OCI-LY7 (cell line): ENCODE measurements at regions not wholly inside any gene's neighbourhood (a gene's known extent, or its start where the extent isn't known, plus 50 kb on each side); places are given as distances from the start of the nearest gene placed in this dataset.

Source experiments
- BruUV-seq: library from RNA; stranded (reverse); fragments of 400-500 nt; replicated peaks from 2 replicates; lab custom pipeline; 2021; lab: Mats Ljungman, UMichigan
- CTCF ChIA-PET: fragments of 300-600 bp; sonication (Branson Sonifier 250); formaldehyde crosslinking; loops from one replicate; lab custom pipeline; 2022; ENCODE audit warnings: antibody characterized with exemption; ENCODE audit not compliant: unreplicated experiment; lab: Charles Lee
- POLR2A ChIA-PET: fragments of 300-600 bp; sonication (Branson Sonifier 250); formaldehyde crosslinking; loops from one replicate; lab custom pipeline; 2022; ENCODE audit warnings: antibody characterized with exemption; lab: Charles Lee
- DNase-seq: peaks from one replicate; pipeline ENCODE4 v3.0.0-alpha.2; 2015; ENCODE audit warnings: low spot score
- H2AFZ ChIP-seq: fragments of 200-600 bp; sonication (generic), shearing (Covaris generic); 2 replicates; pipeline ENCODE4 v1.6.1; 2014; ENCODE audit warnings: mild to moderate bottlenecking, antibody characterized with exemption, low read length, moderate library complexity
- H3K27ac ChIP-seq: fragments of 200-600 bp; sonication (generic); 2 replicates; pipeline ENCODE4 v1.5.1; 2014; ENCODE audit warnings: mixed run types, low read depth, mild to moderate bottlenecking, moderate library complexity, low read length, inconsistent platforms; ENCODE audit not compliant: poor library complexity, severe bottlenecking
- H3K36me3 ChIP-seq: fragments of 200-600 bp; sonication (generic); 2 replicates; pipeline ENCODE4 v1.6.1; 2014; ENCODE audit warnings: mild to moderate bottlenecking, antibody characterized with exemption, low read length, moderate library complexity, mixed read lengths; ENCODE audit not compliant: insufficient read depth
- H3K4me1 ChIP-seq: fragments of 200-600 bp; sonication (generic); 2 replicates; pipeline ENCODE4 v1.5.1; 2014; ENCODE audit warnings: mild to moderate bottlenecking, low read length; ENCODE audit not compliant: insufficient read depth, poor library complexity, severe bottlenecking
- H3K4me2 ChIP-seq: fragments of 200-600 bp; sonication (generic); 2 replicates; pipeline ENCODE4 v1.6.1; 2014; ENCODE audit warnings: mild to moderate bottlenecking, low read length
- H3K4me3 ChIP-seq: fragments of 200-600 bp; sonication (generic); 2 replicates; pipeline ENCODE4 v1.5.1; 2014; ENCODE audit warnings: mild to moderate bottlenecking, low read depth, low read length; ENCODE audit not compliant: poor library complexity, severe bottlenecking
- H3K79me2 ChIP-seq: fragments of 200-600 bp; sonication (generic); 2 replicates; pipeline ENCODE4 v1.6.1; 2016; ENCODE audit warnings: low read depth, mild to moderate bottlenecking, low read length, moderate library complexity, mixed read lengths; ENCODE audit not compliant: insufficient read depth
- H3K9me2 ChIP-seq: fragments of 200-600 bp; sonication (generic); 2 replicates; pipeline ENCODE4 v1.6.1; 2016; ENCODE audit warnings: mild to moderate bottlenecking, low read length, mixed read lengths; ENCODE audit not compliant: insufficient read depth
- H3K9me3 ChIP-seq: fragments of 200-600 bp; sonication (generic); 2 replicates; pipeline ENCODE4 v1.6.1; 2014; ENCODE audit warnings: mild to moderate bottlenecking, mixed run types, low read length, mixed read lengths
- H4K20me1 ChIP-seq: fragments of 200-600 bp; sonication (generic); 2 replicates; pipeline ENCODE4 v1.6.1; 2014; ENCODE audit warnings: mild to moderate bottlenecking, antibody characterized with exemption, low read length, moderate library complexity, mixed read lengths; ENCODE audit not compliant: insufficient read depth
- EZH2phosphoT487 ChIP-seq: fragments of 200-600 bp; sonication (generic); IDR thresholded peaks from 2 replicates; pipeline ENCODE4 v1.6.1; 2018; ENCODE audit warnings: low read depth, borderline replicate concordance, mild to moderate bottlenecking, mixed run types, antibody characterized with exemption, low read length, moderate library complexity, mixed read lengths
- intact Hi-C: fragments of 100-400 bp; cut with micrococcal nuclease; formaldehyde crosslinking; loops from one replicate; pipeline ENCODE4 v1.10.0; 2022; ENCODE audit not compliant: unreplicated experiment
- TF ChIP-seq, protein P1 (sequence below): fragments of 200-600 bp; sonication (generic); conservative IDR thresholded peaks from 2 replicates; pipeline ENCODE4 v1.5.1; 2014; ENCODE audit warnings: mild to moderate bottlenecking, antibody characterized with exemption, low read length, moderate library complexity, mixed read lengths

DNA sequence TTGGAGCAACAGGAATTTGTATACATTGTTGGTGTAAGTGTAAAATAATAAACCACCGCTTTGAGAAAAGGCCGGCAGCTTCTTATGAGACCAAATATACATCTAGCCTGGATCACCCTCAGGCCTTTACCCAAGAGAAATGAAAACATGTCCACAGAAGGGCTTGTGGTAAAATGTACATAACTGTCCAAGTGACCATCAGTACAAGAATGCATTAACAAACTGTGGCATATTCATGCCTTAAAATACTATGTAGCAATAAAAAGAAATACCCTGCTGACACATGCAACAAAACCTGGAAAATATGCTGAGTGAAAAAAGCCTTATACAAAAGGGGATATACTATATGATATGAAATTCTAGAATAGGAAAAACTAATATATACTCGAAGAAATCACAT, 311.9 kb upstream of the TRPC7 start:
- Histone ChIP-seq H4K20me1 (no peaks in the 10 kb centered on the region), H3K9me2 (no peaks in the 10 kb centered on the region), H3K4me1 (no peaks in the 10 kb centered on the region), H3K4me2 (no peak overlapping the region), H2AFZ (no peak overlapping the region), H3K79me2 (no peaks in the 10 kb centered on the region), H3K9me3 (peaks cover 12% of the 10 kb centered on the region; the same call in 1 of the 2 replicates), H3K4me3 (no peak overlapping the region), H3K27ac (no peak overlapping the region), H3K36me3 (no peaks in the 10 kb centered on the region)
- ChIA-PET CTCF (no interaction called here), POLR2A (interaction anchor here (0.6 kb wide), 1 partner anchor 50 kb away, joined by 3 read pairs; no protein-coding TSS in a partner anchor)
- no TSS peak for BruUV-seq
- no peak for DNase-seq
- TF ChIP-seq, protein P1, sequence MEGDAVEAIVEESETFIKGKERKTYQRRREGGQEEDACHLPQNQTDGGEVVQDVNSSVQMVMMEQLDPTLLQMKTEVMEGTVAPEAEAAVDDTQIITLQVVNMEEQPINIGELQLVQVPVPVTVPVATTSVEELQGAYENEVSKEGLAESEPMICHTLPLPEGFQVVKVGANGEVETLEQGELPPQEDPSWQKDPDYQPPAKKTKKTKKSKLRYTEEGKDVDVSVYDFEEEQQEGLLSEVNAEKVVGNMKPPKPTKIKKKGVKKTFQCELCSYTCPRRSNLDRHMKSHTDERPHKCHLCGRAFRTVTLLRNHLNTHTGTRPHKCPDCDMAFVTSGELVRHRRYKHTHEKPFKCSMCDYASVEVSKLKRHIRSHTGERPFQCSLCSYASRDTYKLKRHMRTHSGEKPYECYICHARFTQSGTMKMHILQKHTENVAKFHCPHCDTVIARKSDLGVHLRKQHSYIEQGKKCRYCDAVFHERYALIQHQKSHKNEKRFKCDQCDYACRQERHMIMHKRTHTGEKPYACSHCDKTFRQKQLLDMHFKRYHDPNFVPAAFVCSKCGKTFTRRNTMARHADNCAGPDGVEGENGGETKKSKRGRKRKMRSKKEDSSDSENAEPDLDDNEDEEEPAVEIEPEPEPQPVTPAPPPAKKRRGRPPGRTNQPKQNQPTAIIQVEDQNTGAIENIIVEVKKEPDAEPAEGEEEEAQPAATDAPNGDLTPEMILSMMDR = no peak
- TF ChIP-seq EZH2phosphoT487 = no peak
- intact Hi-C loops = no loop called here

DNA sequence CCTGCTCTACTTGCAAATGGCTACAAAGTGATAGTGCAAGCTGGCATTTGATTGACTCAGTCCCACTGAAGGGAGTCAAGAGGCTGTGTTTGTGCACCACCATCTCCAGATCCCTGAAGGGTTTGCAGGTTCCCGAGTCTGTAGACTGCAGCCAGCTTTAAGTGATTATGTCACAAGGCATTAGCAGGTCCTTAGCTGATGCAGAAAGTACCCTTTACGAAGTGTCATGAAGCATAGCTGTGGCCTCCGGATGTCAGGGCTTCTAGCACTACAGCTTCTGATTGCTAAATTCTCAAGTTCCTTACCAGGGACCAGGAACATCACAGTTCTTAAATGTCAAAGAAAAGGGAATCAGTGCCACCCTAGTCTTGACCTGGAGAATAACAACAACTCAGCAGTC, 311.3 kb upstream of the TRPC7 start:
- TF ChIP-seq, protein P1 = no peak
- TF ChIP-seq EZH2phosphoT487 = no peak
- intact Hi-C loops = no loop called here
- CTCF ChIA-PET = no interaction called here
- no peaks in the 10 kb centered on the region for H3K4me1 ChIP-seq
- peaks cover 12% of the 10 kb centered on the region; the same call in 1 of the 2 replicates for H3K9me3 ChIP-seq
- no TSS peak for BruUV-seq
- H2AFZ ChIP-seq = no peak overlapping the region
- no peak overlapping the region for H3K4me3 ChIP-seq
- H3K4me2 ChIP-seq = no peak overlapping the region
- POLR2A ChIA-PET = no interaction called here
- H3K79me2 ChIP-seq = no peaks in the 10 kb centered on the region
- no peaks in the 10 kb centered on the region for H4K20me1 ChIP-seq
- no peak overlapping the region for H3K27ac ChIP-seq
- H3K9me2 ChIP-seq = no peaks in the 10 kb centered on the region
- H3K36me3 ChIP-seq = no peaks in the 10 kb centered on the region
- DNase-seq = no peak

DNA sequence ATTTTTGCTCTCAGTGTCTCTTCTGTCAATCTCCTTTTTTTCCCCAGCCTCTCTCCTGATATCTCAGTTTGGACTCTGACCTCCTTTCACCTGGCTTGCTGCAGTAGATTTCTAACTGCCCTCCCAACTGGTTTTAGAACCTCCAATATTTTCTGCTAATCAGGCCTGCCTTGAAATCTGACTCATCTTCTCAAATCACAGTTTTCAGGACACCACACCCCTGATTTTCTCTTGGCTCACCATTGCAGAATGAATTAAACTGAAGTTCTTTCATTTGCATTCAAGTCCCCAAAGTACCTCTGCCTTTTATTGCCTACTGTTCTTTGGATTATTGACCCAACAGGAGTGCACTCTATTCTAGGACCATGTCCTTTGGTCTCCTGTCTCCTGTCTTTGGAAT, 310.4 kb upstream of the TRPC7 start:
- Histone ChIP-seq H3K9me3 (peaks cover 4% of the 10 kb centered on the region; the same call in 1 of the 2 replicates), H4K20me1 (no peaks in the 10 kb centered on the region), H3K4me2 (no peak overlapping the region), H3K36me3 (no peaks in the 10 kb centered on the region), H2AFZ (no peak overlapping the region), H3K9me2 (no peaks in the 10 kb centered on the region), H3K79me2 (no peaks in the 10 kb centered on the region), H3K4me3 (no peak overlapping the region), H3K4me1 (no peaks in the 10 kb centered on the region), H3K27ac (no peak overlapping the region)
- BruUV-seq = no TSS peak
- no peak for TF ChIP-seq EZH2phosphoT487
- TF ChIP-seq, protein P1 = no peak
- intact Hi-C loops = no loop called here
- ChIA-PET CTCF (no interaction called here), POLR2A (no interaction called here)
- DNase-seq = no peak
